GM12864 (cell line): ENCODE measurements at regions not wholly inside any gene's neighbourhood (a gene's known extent, or its start where the extent isn't known, plus 50 kb on each side); places are given as distances from the start of the nearest gene placed in this dataset.

Experiments used
- DNase-seq: peaks from one replicate; pipeline ENCODE4 v3.0.0-alpha.2; 2011; ENCODE audit warnings: low read depth
- H3K4me3 ChIP-seq: 2 replicates; pipeline ENCODE4 v1.5.1; 2011; ENCODE audit warnings: mild to moderate bottlenecking, low read depth, low read length, control low read depth
- TF ChIP-seq, protein P1 (sequence below): IDR thresholded peaks from 2 replicates; pipeline ENCODE4 v1.5.1; 2011; ENCODE audit warnings: low read depth, mild to moderate bottlenecking, moderate library complexity, low read length, control low read depth, inconsistent platforms; ENCODE audit errors: missing control alignments

DNA sequence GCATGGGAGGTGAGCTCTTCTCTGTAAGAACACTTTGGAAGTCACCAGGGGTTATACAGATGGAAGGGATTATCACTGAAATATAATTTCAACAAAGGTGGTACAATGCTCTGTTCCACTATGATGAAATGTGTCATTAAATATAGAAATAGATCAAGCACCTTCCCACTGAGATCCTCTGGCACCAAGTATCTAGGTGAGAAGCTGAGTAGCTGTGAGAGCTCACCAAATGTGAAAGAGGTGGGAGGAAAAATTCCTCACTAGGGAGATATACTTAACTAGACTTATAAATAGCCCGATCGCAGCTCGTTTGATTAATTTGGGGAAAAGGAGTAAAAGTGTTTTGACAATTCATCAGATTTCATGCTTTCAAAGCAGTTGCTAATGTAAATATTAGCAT is 247.6 kb downstream of the SMAD2 start:
- no peak for DNase-seq
- H3K4me3 ChIP-seq: no peak overlapping the region
- TF ChIP-seq, protein P1, sequence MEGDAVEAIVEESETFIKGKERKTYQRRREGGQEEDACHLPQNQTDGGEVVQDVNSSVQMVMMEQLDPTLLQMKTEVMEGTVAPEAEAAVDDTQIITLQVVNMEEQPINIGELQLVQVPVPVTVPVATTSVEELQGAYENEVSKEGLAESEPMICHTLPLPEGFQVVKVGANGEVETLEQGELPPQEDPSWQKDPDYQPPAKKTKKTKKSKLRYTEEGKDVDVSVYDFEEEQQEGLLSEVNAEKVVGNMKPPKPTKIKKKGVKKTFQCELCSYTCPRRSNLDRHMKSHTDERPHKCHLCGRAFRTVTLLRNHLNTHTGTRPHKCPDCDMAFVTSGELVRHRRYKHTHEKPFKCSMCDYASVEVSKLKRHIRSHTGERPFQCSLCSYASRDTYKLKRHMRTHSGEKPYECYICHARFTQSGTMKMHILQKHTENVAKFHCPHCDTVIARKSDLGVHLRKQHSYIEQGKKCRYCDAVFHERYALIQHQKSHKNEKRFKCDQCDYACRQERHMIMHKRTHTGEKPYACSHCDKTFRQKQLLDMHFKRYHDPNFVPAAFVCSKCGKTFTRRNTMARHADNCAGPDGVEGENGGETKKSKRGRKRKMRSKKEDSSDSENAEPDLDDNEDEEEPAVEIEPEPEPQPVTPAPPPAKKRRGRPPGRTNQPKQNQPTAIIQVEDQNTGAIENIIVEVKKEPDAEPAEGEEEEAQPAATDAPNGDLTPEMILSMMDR: no peak

DNA sequence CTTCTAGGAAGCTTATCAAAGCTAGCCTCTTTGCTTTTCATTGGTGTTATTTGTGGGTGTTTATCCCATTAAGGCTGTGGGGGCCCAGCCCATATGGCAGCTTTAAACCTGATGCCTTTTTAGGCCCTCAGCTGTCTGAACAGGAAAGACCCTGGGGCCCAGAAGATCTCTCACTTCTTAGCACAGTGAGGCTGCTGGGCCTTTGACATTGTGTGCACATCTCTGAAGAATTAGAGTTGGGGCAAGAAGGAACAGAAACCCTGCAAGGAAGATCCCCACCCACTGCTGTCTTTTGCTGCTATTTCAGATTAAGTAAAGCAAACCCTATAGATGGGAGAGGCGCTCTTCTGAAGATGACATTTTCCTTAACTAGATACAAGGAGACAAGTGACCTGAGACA is 250.0 kb downstream of the SMAD2 start:
- TF ChIP-seq, protein P1: no peak
- peak; percentile 72 for DNase-seq
- no peak overlapping the region for H3K4me3 ChIP-seq

DNA sequence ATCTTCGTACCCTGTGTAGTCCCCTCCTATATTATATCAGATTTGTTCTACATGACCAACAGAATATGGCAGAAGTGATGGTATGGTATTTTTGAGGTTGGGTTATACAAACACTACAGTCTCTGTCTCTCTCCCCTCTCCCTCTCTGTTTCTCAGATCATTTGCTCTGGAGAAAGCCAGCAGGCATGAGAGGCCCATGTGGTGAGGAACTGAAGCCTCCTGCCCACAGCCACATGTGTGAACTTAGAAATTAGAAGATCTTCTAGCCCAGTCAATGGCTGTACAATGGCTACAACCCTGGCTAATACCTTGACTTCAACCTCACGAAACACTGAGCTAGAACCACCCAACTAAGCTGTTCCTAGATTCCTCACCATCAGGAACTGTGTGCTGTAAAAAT is 250.6 kb downstream of the SMAD2 start:
- TF ChIP-seq, protein P1: no peak
- no peak overlapping the region for H3K4me3 ChIP-seq
- peak; percentile 19 for DNase-seq

DNA sequence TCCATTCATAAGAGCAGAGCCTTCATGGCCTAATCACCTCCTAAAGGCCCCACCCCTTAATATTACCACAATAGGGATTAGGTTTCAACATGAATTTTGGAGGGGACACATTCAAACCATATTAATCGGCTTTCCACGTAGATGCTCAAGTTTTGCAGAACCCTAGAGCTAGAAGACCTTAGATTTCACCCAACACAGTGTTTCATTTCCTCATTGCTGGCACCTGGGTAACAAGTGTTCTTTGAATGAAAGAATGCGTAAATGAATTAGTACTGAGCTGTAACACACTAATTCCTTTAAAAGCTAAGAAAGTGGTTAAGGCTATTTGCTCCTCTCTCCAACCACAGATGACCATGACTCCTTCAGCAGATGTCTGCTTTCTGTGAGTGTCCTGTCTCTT is 252.5 kb downstream of the SMAD2 start:
- H3K4me3 ChIP-seq: no peak overlapping the region
- TF ChIP-seq, protein P1: no peak
- DNase-seq: peak; percentile 12

DNA sequence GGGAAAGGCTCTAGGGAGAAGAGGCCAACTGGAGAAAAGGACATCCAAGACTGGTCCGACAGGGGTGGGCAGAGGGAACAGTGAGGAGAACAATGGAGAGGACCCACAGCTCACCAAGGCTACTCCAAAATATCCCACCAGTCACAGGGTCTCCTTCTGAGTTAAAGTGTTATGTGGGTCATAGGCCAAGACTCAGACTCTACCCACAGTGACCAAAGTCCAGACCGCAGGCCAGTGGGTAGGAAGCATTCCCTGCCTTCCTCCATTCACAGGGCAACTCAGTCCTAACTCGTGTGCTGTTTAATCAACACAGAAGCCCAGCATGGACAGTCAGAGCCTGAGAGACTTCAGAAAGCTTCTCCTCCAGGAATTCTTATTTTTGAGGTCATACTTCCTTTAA is 260.6 kb downstream of the SMAD2 start:
- no peak for DNase-seq
- TF ChIP-seq, protein P1: no peak
- H3K4me3 ChIP-seq: no peak overlapping the region

DNA sequence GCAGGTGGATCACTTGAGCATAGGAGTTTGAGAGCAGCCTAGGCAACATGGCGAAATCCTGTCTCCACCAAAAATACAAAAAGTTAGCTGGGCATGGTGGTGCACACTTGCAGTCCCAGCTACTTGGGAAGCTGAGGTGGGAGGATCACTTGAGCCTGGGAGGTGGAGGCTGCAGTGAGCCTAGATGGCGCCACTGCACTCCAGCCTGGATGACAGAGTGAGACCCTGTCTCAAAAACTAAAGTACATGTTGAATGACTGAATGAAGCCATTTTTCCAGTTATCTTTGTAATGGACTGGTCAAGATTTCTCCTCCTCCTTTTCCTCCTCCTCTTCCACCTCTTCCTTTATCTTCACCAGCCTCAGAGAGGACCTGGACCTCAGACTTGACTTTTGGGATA is 272.0 kb downstream of the SMAD2 start:
- DNase-seq: no peak
- H3K4me3 ChIP-seq: no peak overlapping the region
- TF ChIP-seq, protein P1: no peak

DNA sequence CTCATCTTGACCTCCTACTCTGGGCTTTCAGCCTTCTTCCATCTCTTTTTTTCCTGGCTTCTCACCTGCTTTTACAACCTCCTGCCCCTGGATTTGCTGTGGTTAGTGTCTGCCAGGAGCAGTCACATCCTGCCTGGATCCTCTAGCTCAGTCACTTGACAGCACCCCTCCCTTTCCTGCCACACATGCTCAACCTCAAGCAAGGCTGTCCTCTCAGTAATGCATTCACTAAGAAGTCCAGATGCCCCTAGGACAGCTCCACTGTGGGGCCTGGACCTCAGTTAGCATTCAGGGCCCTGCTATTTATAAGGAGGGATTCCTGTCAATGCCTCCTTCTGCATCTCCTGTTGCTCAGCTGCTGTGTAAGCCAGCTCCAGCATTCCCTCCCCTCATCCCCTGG is 275.5 kb downstream of the SMAD2 start:
- TF ChIP-seq, protein P1: no peak
- no peak overlapping the region for H3K4me3 ChIP-seq
- no peak for DNase-seq
